NCI-H1436 treated with DMSO at 0.1 percent for 48 hours (cell line): ENCODE measurements at regions not wholly inside any gene's neighbourhood (a gene's known extent, or its start where the extent isn't known, plus 50 kb on each side); places are given as distances from the start of the nearest gene placed in this dataset.
A peak's percentile ranks its signal among the peaks of the same experiment; 100 is the strongest.
"Not testable (repeated sequence)": the region's sequence is repeated elsewhere in the genome, so short reads cannot be mapped to it uniquely, and the experiment has no call there.

Experiments
- DNase-seq: peaks from one replicate; lab custom pipeline; 2025; lab: John Stamatoyannopoulos, UW

DNA sequence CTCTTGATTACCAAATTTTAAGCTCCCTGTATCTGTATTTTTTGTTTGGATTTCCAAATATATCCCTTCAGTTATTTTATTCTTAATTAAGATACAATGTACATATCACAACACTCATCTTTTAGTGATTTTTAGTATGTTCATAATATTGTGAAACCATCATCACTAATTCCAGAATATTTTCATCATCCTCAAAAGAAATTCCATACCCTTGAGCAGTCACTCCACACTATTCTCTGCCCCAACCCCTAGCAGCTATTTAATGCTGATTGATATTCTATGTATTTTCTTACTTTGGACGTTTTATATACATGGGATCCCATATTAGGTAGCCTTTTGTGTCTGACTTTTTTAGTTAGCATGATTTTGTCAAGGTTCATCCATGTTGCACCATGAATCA is 127.4 kb upstream of the SLC8A1 start:
- no peak for DNase-seq

DNA sequence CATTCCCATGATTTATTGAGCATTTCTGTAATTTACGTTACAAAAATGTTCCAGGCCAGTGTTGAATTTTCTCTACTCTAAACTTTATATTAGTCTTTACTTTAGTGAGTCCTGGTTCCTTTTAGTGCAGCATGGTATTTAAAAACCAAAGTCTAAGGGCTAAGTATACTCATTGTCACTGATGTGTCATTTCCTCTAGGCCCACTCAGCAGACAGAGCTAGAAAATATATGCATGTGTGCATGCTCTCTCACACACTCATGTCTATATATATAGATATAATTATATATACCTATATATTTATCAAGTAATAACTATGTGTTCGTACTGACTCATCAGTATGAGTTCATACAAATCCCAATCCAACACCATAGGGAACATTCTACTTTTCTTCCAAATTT is 132.5 kb upstream of the SLC8A1 start:
- DNase-seq: no peak

DNA sequence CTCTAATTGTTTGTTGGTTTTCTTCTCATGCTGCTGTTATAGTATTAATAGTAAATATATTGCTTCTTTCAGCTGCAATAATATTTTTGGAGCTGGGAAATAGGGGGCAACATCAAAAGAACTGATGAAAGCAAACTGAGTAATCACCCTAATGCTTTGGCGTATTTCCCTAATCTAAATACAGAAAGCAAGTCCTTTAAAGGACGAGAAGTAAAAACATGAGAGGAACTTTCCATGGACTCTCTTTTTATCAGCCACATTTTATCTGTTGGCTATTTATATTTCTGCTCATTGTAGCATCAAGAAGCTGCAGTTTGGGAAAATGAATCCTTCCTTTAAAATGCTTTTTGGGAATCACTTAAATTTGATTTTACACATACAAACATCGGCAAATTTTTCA is 139.9 kb upstream of the SLC8A1 start:
- no peak for DNase-seq

DNA sequence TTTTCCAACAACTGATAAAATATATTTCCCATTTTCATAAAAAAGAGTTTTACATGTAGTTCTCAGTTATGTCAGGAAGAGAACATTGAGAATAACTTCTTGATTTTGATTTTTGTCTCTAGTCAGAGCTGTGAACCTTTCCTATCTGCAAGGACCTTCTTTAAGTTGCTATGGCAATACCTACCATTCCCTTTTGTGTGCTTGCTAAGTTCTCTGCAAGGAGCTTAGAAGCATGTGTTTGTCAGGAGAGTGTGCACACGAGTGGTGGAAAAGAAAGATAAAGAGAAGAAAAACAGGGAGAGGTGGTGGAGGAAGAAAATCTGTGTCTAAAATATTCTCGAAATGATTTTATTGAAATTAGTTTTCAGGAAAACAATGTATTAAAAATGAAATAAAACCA is 140.3 kb upstream of the SLC8A1 start:
- no peak for DNase-seq

GRCh38 chr2:40606862-40607261 is 155.0 kb upstream of the SLC8A1 start:
- DNase-seq: no peak

DNA sequence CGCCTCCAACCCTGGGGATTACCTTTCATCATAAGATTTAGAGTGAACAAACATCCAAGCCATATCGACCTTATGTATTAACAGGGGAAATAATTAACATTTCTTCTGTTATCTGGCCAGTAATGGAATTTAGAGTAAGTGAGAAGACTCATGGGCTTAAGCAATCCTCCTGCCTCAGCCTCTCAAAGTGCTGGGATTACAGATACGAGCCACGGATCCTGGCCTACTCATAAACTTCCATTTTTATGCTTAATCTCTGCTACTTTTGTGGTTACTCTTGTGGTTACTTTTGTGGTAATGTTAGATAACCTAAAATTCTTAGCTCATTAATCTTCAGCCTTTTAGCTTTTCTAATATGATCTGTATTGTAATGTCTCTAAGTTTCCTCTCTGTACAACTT is 159.3 kb upstream of the SLC8A1 start:
- DNase-seq: no peak

DNA sequence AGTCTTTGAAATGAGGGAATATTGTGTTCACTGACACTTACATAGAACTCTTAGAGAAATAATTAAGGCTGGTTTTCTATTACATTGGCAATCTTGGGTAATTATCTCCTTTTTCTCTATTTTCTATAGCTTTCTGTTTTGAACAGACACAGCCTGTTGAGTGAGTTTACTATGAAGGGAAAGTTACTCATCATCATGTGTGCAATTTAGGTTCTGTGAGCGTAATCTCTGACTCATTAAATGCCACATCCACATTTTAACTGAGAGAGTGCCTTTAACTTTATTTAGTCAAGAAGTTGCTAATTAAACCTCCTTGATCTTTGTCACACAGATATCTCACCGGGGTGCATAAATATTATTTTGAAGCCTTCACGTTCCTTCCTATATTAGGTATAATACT is 174.0 kb upstream of the SLC8A1 start:
- DNase-seq: no peak

DNA sequence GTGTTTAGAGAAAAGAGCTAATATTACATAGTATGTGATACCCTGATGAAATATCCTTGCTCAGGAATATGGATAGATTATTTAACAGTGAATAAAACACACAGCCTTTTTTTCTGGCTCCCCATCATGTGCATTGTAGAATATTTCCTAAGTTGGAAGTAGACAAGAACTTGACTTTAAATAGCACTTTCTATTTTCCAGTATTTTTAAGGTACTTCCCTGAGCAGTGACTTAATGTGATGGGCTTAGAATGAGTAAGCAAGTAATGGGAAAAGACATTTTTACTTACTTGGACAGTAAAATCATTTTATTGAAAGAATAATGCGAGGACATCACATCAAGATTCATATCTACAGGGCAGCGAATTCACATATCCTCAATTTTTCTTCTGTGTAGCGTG is 176.7 kb upstream of the SLC8A1 start:
- no peak for DNase-seq

GRCh38 chr2:40629768-40630434 is 178.0 kb upstream of the SLC8A1 start:
- no peak for DNase-seq

- DNase-seq: no peak
These were observed 187.4 kb upstream of the SLC8A1 start for GRCh38 chr2:40639320-40639719.

GRCh38 chr2:40642237-40642636 is 190.3 kb upstream of the SLC8A1 start:
- no peak for DNase-seq

GRCh38 chr2:40642726-40643125 is 190.8 kb upstream of the SLC8A1 start:
- DNase-seq: no peak

- no peak for DNase-seq
These were observed 194.8 kb upstream of the SLC8A1 start for GRCh38 chr2:40646642-40647041.

DNA sequence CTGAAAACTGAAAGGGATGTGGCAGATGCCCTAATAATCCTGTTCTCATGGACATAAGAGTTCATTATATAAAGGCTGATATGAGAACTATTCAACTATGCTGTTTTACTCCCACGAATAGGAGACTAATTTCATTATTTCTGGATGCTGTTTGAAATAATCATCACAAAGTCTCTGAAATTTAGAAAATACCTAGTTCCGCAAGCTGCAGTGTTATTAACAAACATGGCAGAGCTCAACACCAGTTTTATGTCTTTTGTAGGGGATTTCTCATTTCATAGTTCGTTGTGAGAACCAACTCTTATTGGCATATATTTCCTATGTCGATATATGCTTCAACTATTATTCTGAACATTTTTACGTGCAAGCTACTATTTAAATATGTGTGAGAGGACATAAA is 200.3 kb upstream of the SLC8A1 start:
- no peak for DNase-seq

- no peak for DNase-seq
These were observed 201.9 kb upstream of the SLC8A1 start for GRCh38 chr2:40653829-40654228.

- DNase-seq: no peak
These were observed 202.5 kb upstream of the SLC8A1 start for GRCh38 chr2:40654346-40654745.

GRCh38 chr2:40658941-40659340 is 207.1 kb upstream of the SLC8A1 start:
- no peak for DNase-seq

DNA sequence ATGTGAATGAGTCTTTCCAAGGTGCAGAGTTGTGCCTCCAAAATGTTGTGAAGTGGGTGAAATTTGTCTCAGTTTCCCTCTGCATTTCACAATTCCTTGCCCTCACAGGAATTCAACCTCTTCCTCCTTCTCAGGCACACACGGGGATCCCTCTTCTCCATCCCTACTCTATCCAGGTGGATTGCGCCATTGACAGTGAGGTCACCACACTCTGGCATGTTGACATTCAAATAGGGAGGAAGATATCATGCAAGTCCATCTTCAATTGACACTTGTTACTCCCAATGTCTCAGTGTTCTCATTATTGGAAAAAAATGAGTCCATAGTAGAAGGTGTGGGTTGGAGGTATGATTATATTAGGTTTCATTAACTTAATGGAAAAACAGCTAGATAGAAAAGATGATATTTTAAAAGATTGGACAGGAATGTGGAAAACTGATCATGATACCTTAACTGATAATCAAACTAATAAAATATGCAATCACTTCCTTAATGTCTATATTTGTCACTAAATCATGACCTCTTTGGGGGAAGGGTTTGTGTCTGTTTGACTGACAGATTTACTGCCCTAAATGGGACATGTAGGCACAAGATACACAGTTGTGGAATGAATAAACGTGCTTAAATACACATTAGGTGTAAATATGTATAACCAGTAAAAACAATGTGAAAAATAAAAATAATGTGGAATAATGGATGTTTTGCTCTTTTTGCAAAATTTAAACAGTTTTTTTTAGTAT is 213.8 kb upstream of the SLC8A1 start:
- DNase-seq: no peak

GRCh38 chr2:40666398-40666797 is 214.5 kb upstream of the SLC8A1 start:
- DNase-seq: no peak

- peak; percentile 4 for DNase-seq
These were observed 216.5 kb upstream of the SLC8A1 start for GRCh38 chr2:40668425-40668824.

DNA sequence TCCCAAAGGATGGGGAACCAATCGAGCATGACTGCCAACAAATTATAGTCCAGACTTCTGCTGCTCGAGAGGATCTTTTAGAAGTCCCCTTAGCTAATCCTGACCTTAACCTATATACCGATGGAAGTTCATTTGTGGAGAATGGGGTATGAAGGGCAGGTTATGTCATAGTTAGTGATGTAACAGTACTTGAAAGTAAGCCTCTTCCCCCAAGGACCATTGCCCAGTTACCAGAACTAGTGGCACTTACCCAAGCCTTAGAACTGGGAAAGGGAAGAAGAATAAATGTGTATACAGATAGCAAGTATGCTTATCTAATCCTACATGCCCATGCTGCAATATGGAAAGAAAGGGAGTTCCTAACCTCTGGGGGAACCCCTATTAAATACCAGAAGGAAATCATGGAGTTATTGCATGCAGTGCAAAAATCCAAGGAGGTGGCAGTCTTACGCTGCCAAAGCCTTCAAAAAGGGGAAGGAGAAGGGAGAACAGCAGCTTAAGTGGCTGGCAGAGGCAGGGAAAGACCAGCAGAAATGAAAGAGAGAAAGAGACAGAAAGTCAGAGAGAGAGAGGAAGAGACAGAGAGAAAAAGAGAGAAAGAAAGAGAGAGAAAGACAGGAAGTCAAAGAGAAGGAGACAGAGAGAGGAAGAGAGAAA is 224.4 kb upstream of the SLC8A1 start:
- not testable (repeated sequence) for DNase-seq

DNA sequence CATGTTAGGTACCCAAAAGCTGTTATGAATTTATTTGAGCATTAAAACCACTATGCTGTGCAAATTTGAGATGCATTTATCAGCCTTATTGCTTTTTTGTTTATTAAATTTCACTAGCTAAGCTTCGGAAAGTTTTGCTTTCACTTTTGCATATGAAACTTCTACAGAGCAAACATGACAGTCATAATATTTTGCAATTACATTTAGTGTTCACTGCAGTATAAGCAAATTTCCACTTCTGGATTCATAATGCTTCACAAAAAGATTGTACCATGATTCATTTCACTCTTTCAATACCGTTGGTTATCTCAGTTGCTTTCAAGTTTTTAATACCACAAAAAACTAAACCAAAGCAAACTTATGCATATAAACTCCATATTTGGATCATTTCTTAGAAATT is 228.7 kb upstream of the SLC8A1 start:
- no peak for DNase-seq

DNA sequence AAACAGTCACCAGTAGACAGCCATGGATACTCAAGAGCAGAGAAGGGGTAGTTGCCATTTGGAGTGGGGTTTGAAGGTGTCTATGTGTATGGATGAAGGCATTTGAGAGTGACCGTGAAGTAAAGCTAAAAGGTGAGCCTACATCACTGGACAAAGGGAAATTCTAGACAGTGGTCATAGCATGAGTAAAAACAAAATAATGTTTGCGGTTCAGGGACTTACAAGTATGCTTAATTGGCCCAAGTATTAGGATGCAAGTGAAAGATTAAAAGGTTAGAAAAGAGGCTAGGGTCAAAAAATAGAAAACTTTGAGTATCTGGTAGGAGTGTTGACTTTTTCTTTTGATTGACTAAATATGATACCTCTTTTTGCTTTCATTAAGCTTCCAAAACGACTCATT is 238.1 kb upstream of the SLC8A1 start:
- no peak for DNase-seq
